Left colon (tissue), 2 donors: ENCODE measurements at regions not wholly inside any gene's neighbourhood (a gene's known extent, or its start where the extent isn't known, plus 50 kb on each side); places are given as distances from the start of the nearest gene placed in this dataset.

Source experiments
- ATAC-seq: fragments of 200-7000 bp; cut with Tn5 transposase; one replicate; pipeline ENCODE4 v1.9.1; 2020; ENCODE audit warnings: mild to moderate bottlenecking, moderate library complexity
- DNase-seq, 2 donors: peaks; one replicate each; pipeline ENCODE4 v3.0.0-alpha.2; 2020
- intact Hi-C, 2 donors: fragments of 100-400 bp; cut with DNase I in 1 of 2; cut with micrococcal nuclease in 1 of 2; formaldehyde crosslinking; loops; one replicate each; pipeline versions ENCODE4 v1.11.2 to v1.14.0; 2022; cut with DNase I, micrococcal nuclease
- donor health status: DM: no; HTN: no; CAD: no.
- donor health status: DM: yes; HTN: yes; CAD: no.

- intact Hi-C loops, result no loop called here
- ATAC-seq, result no peak
- no peak for DNase-seq
These were observed 83.7 kb upstream of the APCDD1 start for GRCh38 chr18:10370716-10371115.

- intact Hi-C loops, result no loop called here
- no peak for DNase-seq
- ATAC-seq, result no peak
These were observed 83.3 kb upstream of the APCDD1 start for GRCh38 chr18:10371165-10371564.

- intact Hi-C loops, result no loop called here
- ATAC-seq (no peak), DNase-seq (no peak)
These were observed 80.2 kb upstream of the APCDD1 start for GRCh38 chr18:10374195-10374594.

- DNase-seq, result no peak
- intact Hi-C loops, result no loop called here
- ATAC-seq, result no peak
These were observed 79.7 kb upstream of the APCDD1 start for GRCh38 chr18:10374636-10375293.

- intact Hi-C loops, result no loop called here
- DNase-seq (no peak), ATAC-seq (no peak)
These were observed 77.7 kb upstream of the APCDD1 start for GRCh38 chr18:10376731-10377130.

- ATAC-seq (no peak), DNase-seq (no peak)
- intact Hi-C loops, result no loop called here
These were observed 76.5 kb upstream of the APCDD1 start for GRCh38 chr18:10377956-10378355.

- intact Hi-C loops, result no loop called here
- DNase-seq, result no peak
- no peak for ATAC-seq
These were observed 75.6 kb upstream of the APCDD1 start for GRCh38 chr18:10378688-10379420.

GRCh38 chr18:10379522-10379921, 74.9 kb upstream of the APCDD1 start:
- intact Hi-C loops, result no loop called here
- ATAC-seq, result no peak
- DNase-seq, result no peak

GRCh38 chr18:10381516-10381915, 72.9 kb upstream of the APCDD1 start:
- DNase-seq, result no peak
- intact Hi-C loops, result no loop called here
- ATAC-seq, result no peak

GRCh38 chr18:10381951-10382350, 72.5 kb upstream of the APCDD1 start:
- intact Hi-C loops, result no loop called here
- no peak for ATAC-seq
- DNase-seq, result no peak

- DNase-seq (no peak), ATAC-seq (no peak)
- intact Hi-C loops, result no loop called here
These were observed 68.4 kb upstream of the APCDD1 start for GRCh38 chr18:10386049-10386448.

GRCh38 chr18:10386956-10387355, 67.5 kb upstream of the APCDD1 start:
- DNase-seq, result no peak
- intact Hi-C loops, result no loop called here

GRCh38 chr18:10387399-10387798, 67.0 kb upstream of the APCDD1 start:
- ATAC-seq, result no peak
- no peak for DNase-seq
- intact Hi-C loops, result no loop called here

More at GRCh38 chr18:10386956-10387355, 67.5 kb upstream of the APCDD1 start:
- ATAC-seq, result no peak

- ATAC-seq, result no peak
- no peak for DNase-seq
- intact Hi-C loops, result no loop called here
These were observed 66.1 kb upstream of the APCDD1 start for GRCh38 chr18:10388373-10388772.

GRCh38 chr18:10391506-10391905, 62.9 kb upstream of the APCDD1 start:
- intact Hi-C loops, result no loop called here
- ATAC-seq (no peak), DNase-seq (no peak)

- no peak for ATAC-seq
- intact Hi-C loops, result no loop called here
- DNase-seq, result no peak
These were observed 57.4 kb upstream of the APCDD1 start for GRCh38 chr18:10397004-10397403.

- ATAC-seq (peak; percentile 47), DNase-seq (no peak)
- intact Hi-C loops, result no loop called here
These were observed 55.9 kb upstream of the APCDD1 start for GRCh38 chr18:10398571-10398970.

- DNase-seq (no peak), ATAC-seq (peak; percentile 71)
- intact Hi-C loops, result no loop called here
These were observed 55.0 kb upstream of the APCDD1 start for GRCh38 chr18:10399465-10399864.

- ATAC-seq, result no peak
- DNase-seq, result no peak
- intact Hi-C loops, result no loop called here
These were observed 53.7 kb upstream of the APCDD1 start for GRCh38 chr18:10400534-10401307.

GRCh38 chr18:10401521-10401920, 52.9 kb upstream of the APCDD1 start:
- ATAC-seq, result no peak
- intact Hi-C loops, result no loop called here
- no peak for DNase-seq
